Neural crest cell (in vitro differentiated cells): ENCODE measurements at regions not wholly inside any gene's neighbourhood (a gene's known extent, or its start where the extent isn't known, plus 50 kb on each side); places are given as distances from the start of the nearest gene placed in this dataset.

Experiments
- DNase-seq: peaks from one replicate; pipeline ENCODE4 v3.0.0; 2021; ENCODE audit warnings: low read depth, mixed read lengths, low spot score
- H3K27ac Mint-ChIP-seq: one replicate; pipeline ENCODE4 v1.8.0; 2021; ENCODE audit warnings: mild to moderate bottlenecking, mixed read lengths; ENCODE audit not compliant: unreplicated experiment
- H3K27me3 Mint-ChIP-seq: 2 replicates; pipeline ENCODE4 v1.8.0; 2021; ENCODE audit warnings: low read depth, mild to moderate bottlenecking, mixed read lengths
- H3K36me3 Mint-ChIP-seq: 2 replicates; pipeline ENCODE4 v1.8.0; 2021; ENCODE audit warnings: low read depth, mild to moderate bottlenecking, mixed read lengths
- H3K4me1 Mint-ChIP-seq: 2 replicates; pipeline ENCODE4 v1.8.0; 2021; ENCODE audit warnings: mixed read lengths
- H3K4me3 Mint-ChIP-seq: one replicate; pipeline ENCODE4 v1.8.0; 2021; ENCODE audit warnings: mild to moderate bottlenecking, mixed read lengths
- H3K9me3 Mint-ChIP-seq: 2 replicates; pipeline ENCODE4 v1.8.0; 2021; ENCODE audit warnings: mixed read lengths
- TF ChIP-seq, protein P1 (sequence below): fragments of 200-600 bp; sonication (generic); conservative IDR thresholded peaks from 2 replicates; pipeline ENCODE4 v1.5.0; 2021; ENCODE audit warnings: antibody characterized with exemption, mild to moderate bottlenecking

DNA sequence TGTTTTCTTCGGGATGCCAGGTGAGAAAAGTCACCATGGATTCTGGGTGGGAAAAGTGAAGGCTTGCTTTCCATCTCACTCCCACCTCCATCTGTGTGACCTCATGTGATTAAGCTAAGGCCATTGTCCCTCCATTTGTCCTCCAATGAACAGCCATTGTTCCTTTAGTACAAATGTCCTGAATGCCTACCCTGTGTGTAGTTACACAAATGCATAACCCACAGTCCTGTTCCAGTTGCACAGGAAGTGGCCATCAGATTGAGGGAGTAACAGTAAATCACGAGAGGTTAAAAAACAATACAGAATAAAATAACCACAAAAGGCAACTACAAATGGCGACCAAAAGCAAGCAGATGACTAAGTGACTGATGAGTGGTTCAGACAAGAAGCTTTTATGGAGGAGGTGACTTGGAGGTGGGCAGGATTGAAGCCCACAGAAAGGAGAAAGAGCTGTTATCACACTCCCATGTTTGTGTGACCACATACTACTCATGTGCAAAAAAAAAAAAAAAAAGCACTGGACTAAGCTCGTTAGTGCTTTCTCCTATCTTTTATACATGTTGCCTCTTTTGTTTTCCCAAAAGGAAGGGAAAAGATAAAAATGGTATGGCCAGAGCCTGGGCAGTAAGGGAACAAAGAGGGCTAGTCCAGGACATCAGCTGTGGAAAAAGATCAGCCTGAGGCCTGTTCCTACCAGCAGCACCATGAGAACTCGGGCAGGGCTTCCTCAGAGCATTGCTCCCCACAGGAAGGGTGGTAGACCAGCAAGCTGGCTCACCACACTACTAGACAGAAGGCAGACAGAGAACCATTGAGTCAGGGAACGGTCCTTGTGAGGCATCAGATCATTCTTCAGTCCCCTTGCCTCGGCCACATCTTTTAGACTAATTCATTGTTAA is 111.0 kb downstream of the TFAP2A start:
- TF ChIP-seq, protein P1, sequence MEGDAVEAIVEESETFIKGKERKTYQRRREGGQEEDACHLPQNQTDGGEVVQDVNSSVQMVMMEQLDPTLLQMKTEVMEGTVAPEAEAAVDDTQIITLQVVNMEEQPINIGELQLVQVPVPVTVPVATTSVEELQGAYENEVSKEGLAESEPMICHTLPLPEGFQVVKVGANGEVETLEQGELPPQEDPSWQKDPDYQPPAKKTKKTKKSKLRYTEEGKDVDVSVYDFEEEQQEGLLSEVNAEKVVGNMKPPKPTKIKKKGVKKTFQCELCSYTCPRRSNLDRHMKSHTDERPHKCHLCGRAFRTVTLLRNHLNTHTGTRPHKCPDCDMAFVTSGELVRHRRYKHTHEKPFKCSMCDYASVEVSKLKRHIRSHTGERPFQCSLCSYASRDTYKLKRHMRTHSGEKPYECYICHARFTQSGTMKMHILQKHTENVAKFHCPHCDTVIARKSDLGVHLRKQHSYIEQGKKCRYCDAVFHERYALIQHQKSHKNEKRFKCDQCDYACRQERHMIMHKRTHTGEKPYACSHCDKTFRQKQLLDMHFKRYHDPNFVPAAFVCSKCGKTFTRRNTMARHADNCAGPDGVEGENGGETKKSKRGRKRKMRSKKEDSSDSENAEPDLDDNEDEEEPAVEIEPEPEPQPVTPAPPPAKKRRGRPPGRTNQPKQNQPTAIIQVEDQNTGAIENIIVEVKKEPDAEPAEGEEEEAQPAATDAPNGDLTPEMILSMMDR, result no peak
- no peak for DNase-seq
- Mint-ChIP-seq H3K4me1 (peaks cover 23% of the 10 kb centered on the region), H3K4me3 (no peak overlapping the region), H3K27ac (peak overlapping the region; percentile 87), H3K9me3 (peaks cover 2% of the 10 kb centered on the region), H3K27me3 (no peaks in the 10 kb centered on the region), H3K36me3 (no peaks in the 10 kb centered on the region)

DNA sequence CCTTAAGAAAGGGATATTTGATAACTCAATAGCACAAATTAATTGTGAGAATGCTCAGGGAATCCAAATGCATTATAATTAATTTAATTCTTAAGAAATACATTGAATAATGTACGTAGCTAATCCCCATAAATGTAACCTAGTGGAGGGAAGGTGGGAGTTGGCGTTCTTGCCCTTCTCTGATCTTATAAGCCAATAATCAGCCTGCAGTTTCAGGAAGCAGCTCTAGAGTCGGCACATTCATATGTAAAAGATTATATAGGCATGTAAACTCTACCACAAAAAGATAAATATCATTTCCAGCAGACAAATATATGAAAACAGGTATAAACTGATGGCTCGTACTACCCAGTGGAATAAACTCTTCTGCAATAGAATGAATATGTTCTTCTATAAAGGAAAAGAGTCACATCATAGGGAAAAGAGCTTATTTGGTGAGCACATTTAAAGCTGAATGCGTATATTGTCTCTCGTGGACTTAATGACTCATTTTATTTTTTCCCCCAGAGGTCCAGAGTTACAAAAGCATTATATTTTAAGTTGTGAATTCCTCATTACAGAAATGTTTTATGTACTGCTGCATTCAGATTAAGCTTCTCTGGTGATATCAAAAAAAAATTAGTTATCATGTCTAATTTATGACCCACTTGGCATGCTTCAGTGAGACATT is 112.2 kb downstream of the TFAP2A start:
- peaks cover 2% of the 10 kb centered on the region for H3K9me3 Mint-ChIP-seq

DNA sequence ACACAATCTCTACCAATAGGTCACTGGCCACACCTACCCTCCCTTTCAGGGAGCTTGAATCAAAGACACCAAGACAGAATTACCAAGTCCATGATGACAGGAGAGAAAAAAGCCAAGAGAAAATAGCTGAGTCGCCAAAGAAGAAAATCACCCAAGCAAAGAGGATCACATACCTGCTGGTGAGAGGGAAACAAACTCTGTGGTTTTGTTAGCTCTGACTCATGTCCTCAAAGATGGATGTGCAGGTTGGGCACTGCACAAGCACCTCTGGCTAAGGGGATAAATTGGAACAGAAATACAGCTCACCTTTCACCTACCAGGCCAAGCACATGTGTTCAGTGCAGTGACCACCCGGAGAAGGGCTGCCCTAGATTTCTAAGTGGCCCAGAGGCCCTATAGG is 114.8 kb downstream of the TFAP2A start:
- TF ChIP-seq, protein P1, result no peak
- no peak overlapping the region for H3K4me3 Mint-ChIP-seq
- no peak overlapping the region for H3K27ac Mint-ChIP-seq

More for the DNA sequence above, 112.2 kb downstream of the TFAP2A start:
- Mint-ChIP-seq H3K4me3 (no peak overlapping the region), H3K36me3 (no peaks in the 10 kb centered on the region), H3K27ac (no peak overlapping the region), H3K27me3 (no peaks in the 10 kb centered on the region), H3K4me1 (peaks cover 27% of the 10 kb centered on the region)
- no peak for DNase-seq
- TF ChIP-seq, protein P1, result no peak

DNA sequence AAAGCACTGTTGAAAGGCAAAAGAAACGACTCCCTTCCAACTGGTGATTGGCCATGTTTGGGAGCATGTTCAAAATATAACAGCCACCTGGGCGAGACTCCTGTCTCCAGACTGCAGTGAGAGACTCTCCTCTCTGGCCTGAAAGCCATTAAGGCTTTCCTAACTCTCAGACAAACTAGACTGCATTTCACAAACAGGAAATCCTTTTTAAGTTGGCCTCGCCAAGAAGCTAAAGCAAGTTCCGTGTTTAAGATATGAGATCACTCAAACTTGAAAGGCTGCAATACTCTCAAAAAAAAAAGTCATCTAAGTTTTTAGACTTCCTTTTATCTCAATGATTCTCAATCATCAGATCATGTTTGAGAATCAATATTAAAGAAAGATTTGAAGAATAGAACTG is 117.0 kb downstream of the TFAP2A start:
- TF ChIP-seq, protein P1, result no peak
- no peak overlapping the region for H3K27ac Mint-ChIP-seq
- H3K36me3 Mint-ChIP-seq, result no peaks in the 10 kb centered on the region
- H3K4me3 Mint-ChIP-seq, result no peak overlapping the region
- no peak for DNase-seq
- H3K27me3 Mint-ChIP-seq, result no peaks in the 10 kb centered on the region
- no peaks in the 10 kb centered on the region for H3K9me3 Mint-ChIP-seq
- H3K4me1 Mint-ChIP-seq, result peaks cover 9% of the 10 kb centered on the region

More for the DNA sequence above, 114.8 kb downstream of the TFAP2A start:
- DNase-seq, result no peak
- no peaks in the 10 kb centered on the region for H3K27me3 Mint-ChIP-seq
- peaks cover 24% of the 10 kb centered on the region for H3K4me1 Mint-ChIP-seq
- H3K9me3 Mint-ChIP-seq, result peaks cover 2% of the 10 kb centered on the region
- no peaks in the 10 kb centered on the region for H3K36me3 Mint-ChIP-seq

DNA sequence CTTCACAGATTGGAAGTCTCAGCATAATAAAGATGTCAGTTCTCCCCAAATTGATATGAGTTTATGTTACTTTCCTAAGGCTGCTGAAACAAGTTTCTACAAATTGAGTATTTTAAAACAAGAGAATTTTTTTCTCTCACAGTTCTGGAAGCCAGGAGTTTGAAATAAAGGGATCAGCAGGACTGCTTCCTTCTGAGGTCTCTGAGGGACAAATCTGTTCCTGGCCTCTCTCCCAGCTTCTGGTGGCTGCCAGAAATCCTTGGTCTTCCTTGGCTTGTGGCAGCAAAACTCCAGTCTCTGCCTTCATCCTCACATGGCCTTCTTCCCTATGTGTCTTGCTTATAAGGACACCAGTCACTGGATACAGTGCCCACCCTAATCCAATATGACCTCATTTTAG is 136.1 kb downstream of the TFAP2A start:
- peaks cover 14% of the 10 kb centered on the region for H3K9me3 Mint-ChIP-seq
- H3K4me3 Mint-ChIP-seq, result no peak overlapping the region
- H3K36me3 Mint-ChIP-seq, result peaks cover 17% of the 10 kb centered on the region
- H3K4me1 Mint-ChIP-seq, result peaks cover 37% of the 10 kb centered on the region
- no peak overlapping the region for H3K27ac Mint-ChIP-seq
- DNase-seq, result no peak
- no peaks in the 10 kb centered on the region for H3K27me3 Mint-ChIP-seq
- TF ChIP-seq, protein P1, result no peak
